ENCODE measurements at regions not wholly inside any gene's neighbourhood (a gene's known extent, or its start where the extent isn't known, plus 50 kb on each side); places are given as distances from the start of the nearest gene placed in this dataset.

- no peak overlapping the region for H3K27ac ChIP-seq (ENCODE audit: low read depth, low read length)
- intact Hi-C loops (cut with micrococcal nuclease): no loop called here
- no peak for DNase-seq (ENCODE audit: low read depth, low spot score)
- no peaks in the 10 kb centered on the region for H3K9me3 ChIP-seq (ENCODE audit: control insufficient read depth in 1 of 2, insufficient read depth in 1 of 2, low read depth in 1 of 2, low read length in 2 of 2)
- POLR2A ChIA-PET: no interaction called here
- CTCF ChIA-PET: no interaction called here
- TF ChIP-seq EZH2 (IDR thresholded peaks at IDR 0.05) (no peak), ATF3 (IDR thresholded peaks at IDR 0.05) (no peak), EGR1 (IDR thresholded peaks at IDR 0.05; ENCODE audit: low read depth) (no peak), POLR2AphosphoS5 (IDR thresholded peaks at IDR 0.05; ENCODE audit: low read depth, low read length) (no peak), MAX (IDR thresholded peaks at IDR 0.05) (no peak), EZH2phosphoT487 (IDR thresholded peaks at IDR 0.05; ENCODE audit: borderline replicate concordance) (no peak)
- H3K27me3 ChIP-seq (ENCODE audit: insufficient read depth, low read length): no peaks in the 10 kb centered on the region
- H3K4me1 ChIP-seq (ENCODE audit: control insufficient read depth in 1 of 2, insufficient read depth in 2 of 2, low read length in 2 of 2): no peaks in the 10 kb centered on the region
- no peak overlapping the region for H3K9ac ChIP-seq (ENCODE audit: low read length)
- H3K4me3 ChIP-seq (replicated peaks in 1 of 2; ENCODE audit: low read depth in 1 of 2, low read length in 2 of 2): no peak overlapping the region
- RAD21 ChIA-PET (ENCODE audit: low non-redundant PET in 1 of 2, low total read pairs in 2 of 2, uncharacterized antibody in 2 of 2, unreplicated experiment in 2 of 2): no interaction called here
- no peak overlapping the region for H2AFZ ChIP-seq (ENCODE audit: low read depth, low read length, poor library complexity, severe bottlenecking)
- BruUV-seq (replicated peaks): no TSS peak
- no peaks in the 10 kb centered on the region for H4K20me1 ChIP-seq (ENCODE audit: insufficient read depth)
- H3K9me2 ChIP-seq (ENCODE audit: insufficient read depth): no peaks in the 10 kb centered on the region
- no peak for ATAC-seq
- no peak overlapping the region for H3K4me2 ChIP-seq (ENCODE audit: low read length)
- H3K36me3 ChIP-seq (ENCODE audit: control insufficient read depth in 1 of 2, insufficient read depth in 2 of 2, low read length in 2 of 2): no peaks in the 10 kb centered on the region
- no peaks in the 10 kb centered on the region for H3K79me2 ChIP-seq (ENCODE audit: insufficient read depth, low read length)
Measured at GRCh38 chr2:159849160-159849813, 51.3 kb upstream of the CD302 start.

All from HCT116 (cell line).